Peyer's patch (tissue), 4 donors: ENCODE measurements at regions not wholly inside any gene's neighbourhood (a gene's known extent, or its start where the extent isn't known, plus 50 kb on each side); places are given as distances from the start of the nearest gene placed in this dataset.
A peak's percentile ranks its signal among the peaks of the same experiment; 100 is the strongest.

Experiments
- DNase-seq, 3 donors: peaks; one replicate each; pipeline ENCODE4 v3.0.0-alpha.2; 2017 to 2019
- H3K27ac ChIP-seq, 4 donors: fragments of 200-600 bp; sonication (generic); one replicate each; pipeline ENCODE4 v1.5.1; 2016 to 2019
- H3K27me3 ChIP-seq, 2 donors: fragments of 200-600 bp; sonication (generic); one replicate each; pipeline ENCODE4 v1.5.1; 2019
- H3K36me3 ChIP-seq, 3 donors: fragments of 200-600 bp; sonication (generic); one replicate each; pipeline ENCODE4 v1.5.1; 2016 to 2019
- H3K4me1 ChIP-seq, 4 donors: fragments of 200-600 bp; sonication (generic); one replicate each; pipeline ENCODE4 v1.5.1; 2016 to 2019
- H3K4me3 ChIP-seq, 4 donors: fragments of 200-600 bp; sonication (generic); 1 replicate in 3 of 4; 2 replicates in 1 of 4; pipeline ENCODE4 v1.5.1; 2016 to 2019; ENCODE audit warnings: mild to moderate bottlenecking in 1 of 4
- H3K9me3 ChIP-seq, 4 donors: fragments of 200-600 bp; sonication (generic); one replicate each; pipeline ENCODE4 v1.5.1; 2016 to 2019; ENCODE audit warnings: mild to moderate bottlenecking in 1 of 4
- CTCF ChIP-seq, 6 experiments: fragments of 450-650 bp in 4 of 6; fragments of 200-600 bp in 2 of 6; sonication (generic) in 1 of 6; IDR thresholded peaks; one replicate each; pipeline ENCODE4 v1.5.1; 2017 to 2019; ENCODE audit warnings: antibody characterized with exemption in 6 of 6, mild to moderate bottlenecking in 3 of 6, moderate library complexity in 1 of 6
- POLR2A ChIP-seq, 2 donors: fragments of 450-650 bp; IDR thresholded peaks; one replicate each; pipeline ENCODE4 v1.5.1; 2017; ENCODE audit warnings: antibody characterized with exemption in 2 of 2, mild to moderate bottlenecking in 2 of 2, moderate library complexity in 2 of 2

- no peak for DNase-seq
- Histone ChIP-seq H3K4me1 (no peaks in the 10 kb centered on the region), H3K27me3 (no peaks in the 10 kb centered on the region), H3K36me3 (no peaks in the 10 kb centered on the region), H3K4me3 (no peak overlapping the region), H3K9me3 (no peaks in the 10 kb centered on the region), H3K27ac (no peak overlapping the region)
- TF ChIP-seq CTCF (IDR thresholded peaks at IDR 0.05) (no peak), POLR2A (IDR thresholded peaks at IDR 0.05) (no peak)
Measured at GRCh38 chr2:20523799-20524187, 76.9 kb downstream of the RHOB start.

- TF ChIP-seq POLR2A (IDR thresholded peaks at IDR 0.05) (no peak), CTCF (IDR thresholded peaks at IDR 0.05) (no peak)
- Histone ChIP-seq H3K27ac (peak overlapping the region in 3 of 4 donors; percentile 0 to 30 (median 10)), H3K36me3 (no peaks in the 10 kb centered on the region), H3K4me1 (no peaks in the 10 kb centered on the region), H3K4me3 (no peak overlapping the region), H3K9me3 (no peaks in the 10 kb centered on the region), H3K27me3 (no peaks in the 10 kb centered on the region)
- DNase-seq: peak in 2 of 3 donors; percentile 62 to 67
Measured at GRCh38 chr2:20524412-20525040, 77.7 kb downstream of the RHOB start.

- no peak for TF ChIP-seq CTCF (IDR thresholded peaks at IDR 0.05)
- TF ChIP-seq POLR2A (IDR thresholded peaks at IDR 0.05): no peak
- no peaks in the 10 kb centered on the region for H3K9me3 ChIP-seq
- DNase-seq: peak in 2 of 3 donors; percentile 21 to 55
- H3K4me3 ChIP-seq: no peak overlapping the region
- H3K4me1 ChIP-seq: no peaks in the 10 kb centered on the region
- H3K27me3 ChIP-seq: no peaks in the 10 kb centered on the region
- H3K27ac ChIP-seq: peak overlapping the region; percentile 4 to 30 (median 18)
- H3K36me3 ChIP-seq: no peaks in the 10 kb centered on the region
Measured at GRCh38 chr2:20525041-20526035, 78.5 kb downstream of the RHOB start.

GRCh38 chr2:20526160-20526559 is 79.3 kb downstream of the RHOB start:
- Histone ChIP-seq H3K27me3 (no peaks in the 10 kb centered on the region), H3K4me3 (no peak overlapping the region), H3K4me1 (no peaks in the 10 kb centered on the region), H3K36me3 (no peaks in the 10 kb centered on the region), H3K27ac (no peak overlapping the region), H3K9me3 (no peaks in the 10 kb centered on the region)
- TF ChIP-seq POLR2A (IDR thresholded peaks at IDR 0.05) (no peak), CTCF (IDR thresholded peaks at IDR 0.05) (no peak)
- DNase-seq: no peak

GRCh38 chr2:20526708-20527107 is 79.8 kb downstream of the RHOB start:
- TF ChIP-seq CTCF (IDR thresholded peaks at IDR 0.05) (no peak), POLR2A (IDR thresholded peaks at IDR 0.05) (no peak)
- Histone ChIP-seq H3K27me3 (no peaks in the 10 kb centered on the region), H3K4me3 (no peak overlapping the region), H3K4me1 (no peaks in the 10 kb centered on the region), H3K27ac (no peak overlapping the region), H3K9me3 (no peaks in the 10 kb centered on the region), H3K36me3 (no peaks in the 10 kb centered on the region)
- DNase-seq: no peak
